SU-DHL-6 (cell line): ENCODE measurements at regions not wholly inside any gene's neighbourhood (a gene's known extent, or its start where the extent isn't known, plus 50 kb on each side); places are given as distances from the start of the nearest gene placed in this dataset.

ENCODE experiments used
- H2AFZ ChIP-seq: fragments of 200-600 bp; sonication (generic); 2 replicates; pipeline ENCODE4 v1.6.1; 2014; ENCODE audit warnings: low read depth, mild to moderate bottlenecking, moderate library complexity, mixed read lengths, antibody characterized with exemption, low read length; ENCODE audit not compliant: severe bottlenecking
- H3F3A ChIP-seq: fragments of 200-600 bp; shearing (Covaris generic); 2 replicates; pipeline ENCODE4 v1.6.0; 2016; ENCODE audit warnings: antibody characterized with exemption, mild to moderate bottlenecking; ENCODE audit not compliant: insufficient read depth
- H3K27ac ChIP-seq: fragments of 200-600 bp; sonication (generic); 2 replicates; pipeline ENCODE4 v1.5.1; 2016; ENCODE audit warnings: low read depth, mild to moderate bottlenecking, low read length, moderate library complexity, mixed read lengths
- H3K27me3 ChIP-seq: fragments of 200-600 bp; sonication (generic), shearing (Covaris generic); 2 replicates; pipeline ENCODE4 v1.6.0; 2014; ENCODE audit warnings: mild to moderate bottlenecking, low read length
- H3K36me3 ChIP-seq: fragments of 200-600 bp; sonication (generic); 2 replicates; pipeline ENCODE4 v1.6.1; 2014; ENCODE audit warnings: mild to moderate bottlenecking, low read length, mixed read lengths
- H3K4me2 ChIP-seq: fragments of 300-600, 200-600 bp; shearing (Covaris generic), sonication (generic); 2 replicates; pipeline ENCODE4 v1.6.0; 2014; ENCODE audit warnings: low read length, low read depth, mild to moderate bottlenecking; ENCODE audit not compliant: poor library complexity, severe bottlenecking
- H3K4me3 ChIP-seq: fragments of 200-600 bp; sonication (generic); 2 replicates; pipeline ENCODE4 v1.5.1; 2014; ENCODE audit warnings: antibody characterized with exemption, low read length, mild to moderate bottlenecking, mixed read lengths; ENCODE audit not compliant: insufficient read depth, poor library complexity, severe bottlenecking
- H3K79me2 ChIP-seq: fragments of 200-600 bp; sonication (generic); 2 replicates; pipeline ENCODE4 v1.6.1; 2014; ENCODE audit warnings: mild to moderate bottlenecking, low read length, moderate library complexity; ENCODE audit not compliant: insufficient read depth
- H3K9ac ChIP-seq: fragments of 200-600 bp; sonication (generic); 2 replicates; pipeline ENCODE4 v1.7.0; 2014; ENCODE audit warnings: mild to moderate bottlenecking, low read length
- H3K9me2 ChIP-seq: fragments of 200-600 bp; sonication (generic); replicated peaks from 2 replicates; pipeline ENCODE4 v1.6.1; 2014; ENCODE audit warnings: low read length; ENCODE audit not compliant: insufficient read depth
- H3K9me3 ChIP-seq: fragments of 200-600 bp; sonication (generic); 2 replicates; pipeline ENCODE4 v1.6.1; 2014; ENCODE audit warnings: low read length, mixed read lengths; ENCODE audit not compliant: insufficient read depth
- H4K20me1 ChIP-seq: fragments of 200-600 bp; sonication (generic); 2 replicates; pipeline ENCODE4 v1.6.1; 2014; ENCODE audit warnings: low read depth, mild to moderate bottlenecking, antibody characterized with exemption, low read length, moderate library complexity, mixed read lengths
- CTCF ChIP-seq: fragments of 200-600 bp; sonication (generic); IDR thresholded peaks from one replicate; pipeline ENCODE4 v1.5.1; 2017; ENCODE audit warnings: antibody characterized with exemption, mild to moderate bottlenecking, low read length, moderate library complexity; ENCODE audit not compliant: insufficient read depth, poor library complexity, severe bottlenecking
- EZH2phosphoT487 ChIP-seq: fragments of 200-600 bp; sonication (generic), shearing (Covaris generic); conservative IDR thresholded peaks from 2 replicates; pipeline ENCODE4 v1.6.1; 2018; ENCODE audit warnings: mild to moderate bottlenecking, antibody characterized with exemption, low read length, moderate library complexity, mixed read lengths

DNA sequence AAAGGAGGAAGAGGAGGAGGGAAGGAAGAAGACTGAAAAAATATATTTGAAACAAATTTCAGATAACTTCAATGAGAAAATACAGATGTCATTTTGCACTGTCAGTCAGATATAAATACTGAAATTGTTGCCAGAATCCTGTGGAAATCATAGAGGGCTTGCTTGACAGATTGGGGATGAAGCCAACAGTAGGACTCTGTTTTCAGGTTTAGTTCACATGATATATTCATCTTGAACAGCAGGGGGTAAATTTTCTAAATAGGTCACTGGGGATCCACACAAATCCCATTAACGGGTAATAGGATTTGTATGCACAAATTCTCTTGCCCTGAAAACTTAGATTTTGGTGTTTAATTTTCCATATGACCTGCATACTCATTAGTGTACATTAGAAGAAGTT lies 103.3 kb upstream of the PCDH18 start:
- Histone ChIP-seq H4K20me1 (no peaks in the 10 kb centered on the region), H3K9me2 (no peaks in the 10 kb centered on the region), H3K27me3 (no peaks in the 10 kb centered on the region), H2AFZ (no peak overlapping the region), H3F3A (no peaks in the 10 kb centered on the region), H3K36me3 (no peaks in the 10 kb centered on the region), H3K79me2 (no peaks in the 10 kb centered on the region), H3K9me3 (no peaks in the 10 kb centered on the region), H3K4me3 (no peak overlapping the region), H3K4me2 (no peak overlapping the region), H3K9ac (no peak overlapping the region), H3K27ac (no peak overlapping the region)
- TF ChIP-seq EZH2phosphoT487: no peak
- TF ChIP-seq CTCF: no peak

DNA sequence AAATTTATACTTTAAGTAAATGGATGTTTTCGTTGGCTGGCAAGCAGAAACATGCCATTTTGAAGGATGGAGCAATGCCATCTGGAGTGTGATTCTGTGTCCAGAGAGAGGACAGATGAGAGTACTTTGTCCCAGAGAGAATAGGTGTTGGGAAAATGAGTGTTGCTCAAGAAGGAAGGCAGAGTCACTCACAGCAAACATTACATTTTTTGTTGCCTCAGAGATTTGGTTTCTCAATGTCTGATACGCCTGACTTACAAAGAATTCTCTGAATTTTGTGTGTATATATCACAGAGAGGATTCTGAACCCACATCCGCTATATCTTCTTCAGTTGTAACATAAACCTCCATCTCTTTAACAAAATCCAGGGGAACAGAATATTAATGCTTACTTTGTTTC lies 102.8 kb upstream of the PCDH18 start:
- no peaks in the 10 kb centered on the region for H3K36me3 ChIP-seq
- no peaks in the 10 kb centered on the region for H3K9me2 ChIP-seq
- TF ChIP-seq EZH2phosphoT487: no peak
- no peak for TF ChIP-seq CTCF

DNA sequence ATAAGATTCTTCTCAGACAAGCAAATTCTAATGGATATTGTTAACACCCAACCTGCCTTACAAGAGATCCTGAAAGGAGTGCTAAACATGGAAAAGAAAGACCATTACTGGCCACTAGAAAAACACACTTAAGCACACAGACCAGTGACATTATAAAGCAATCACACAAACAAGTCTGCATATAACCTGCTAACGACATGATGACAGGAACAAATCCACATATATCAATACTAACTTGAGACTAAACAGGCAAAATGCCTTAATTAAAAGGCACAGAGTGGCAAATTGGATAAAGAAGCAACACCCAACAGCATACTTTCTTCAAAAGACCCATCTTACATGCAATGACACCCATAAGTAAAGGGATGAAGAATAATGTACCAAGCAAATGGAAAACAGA lies 100.5 kb upstream of the PCDH18 start:
- H3K36me3 ChIP-seq: no peaks in the 10 kb centered on the region
- H3K79me2 ChIP-seq: no peaks in the 10 kb centered on the region
- no peaks in the 10 kb centered on the region for H3K9me3 ChIP-seq
- no peak overlapping the region for H3K9ac ChIP-seq
- H3K27me3 ChIP-seq: no peaks in the 10 kb centered on the region
- no peaks in the 10 kb centered on the region for H3K9me2 ChIP-seq
- H3K4me3 ChIP-seq: no peak overlapping the region
- TF ChIP-seq CTCF (no peak), EZH2phosphoT487 (no peak)
- H3F3A ChIP-seq: no peaks in the 10 kb centered on the region
- H3K27ac ChIP-seq: no peak overlapping the region
- H4K20me1 ChIP-seq: no peaks in the 10 kb centered on the region
- no peak overlapping the region for H3K4me2 ChIP-seq
- H2AFZ ChIP-seq: no peak overlapping the region

More for the DNA sequence above, 102.8 kb upstream of the PCDH18 start:
- Histone ChIP-seq H3K9ac (no peak overlapping the region), H3K27ac (no peak overlapping the region), H3K9me3 (no peaks in the 10 kb centered on the region), H3K79me2 (no peaks in the 10 kb centered on the region), H3K27me3 (no peaks in the 10 kb centered on the region), H3K4me3 (no peak overlapping the region), H3K4me2 (no peak overlapping the region), H2AFZ (no peak overlapping the region), H4K20me1 (no peaks in the 10 kb centered on the region), H3F3A (no peaks in the 10 kb centered on the region)
